ENCODE measurements at regions not wholly inside any gene's neighbourhood (a gene's known extent, or its start where the extent isn't known, plus 50 kb on each side); places are given as distances from the start of the nearest gene placed in this dataset.
"Not testable (repeated sequence)": the region's sequence is repeated elsewhere in the genome, so short reads cannot be mapped to it uniquely, and the experiment has no call there.

- DNase-seq (ENCODE audit: low read depth), result no peak
Observed at GRCh38 chr2:138390316-138390945, 111.1 kb upstream of the SPOPL start.

GRCh38 chr2:138391946-138392345 lies 109.6 kb upstream of the SPOPL start:
- no peak for DNase-seq (ENCODE audit: low read depth)

- no peak for DNase-seq (ENCODE audit: low read depth)
Observed at GRCh38 chr2:138395565-138396306, 105.8 kb upstream of the SPOPL start.

DNA sequence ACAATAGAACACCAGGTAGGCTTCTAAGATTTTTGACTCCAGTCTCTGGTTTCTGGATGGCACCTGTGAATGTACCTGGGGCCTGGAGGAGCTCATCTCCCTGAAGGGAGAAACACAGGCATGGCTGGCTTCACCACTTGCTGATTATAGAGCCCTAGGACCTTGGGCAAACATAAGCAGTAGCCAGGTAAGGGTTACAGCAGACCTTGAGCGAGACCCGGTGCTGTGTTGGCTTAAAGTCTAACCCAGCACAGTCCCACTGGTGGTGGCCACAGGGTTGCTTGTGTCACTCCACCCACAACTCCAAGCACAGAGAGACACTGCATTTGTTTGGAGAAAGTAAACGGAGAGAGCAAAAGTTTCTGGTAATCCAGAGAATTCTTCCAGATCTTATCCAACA lies 104.7 kb upstream of the SPOPL start:
- no peak for DNase-seq (ENCODE audit: low read depth)

DNA sequence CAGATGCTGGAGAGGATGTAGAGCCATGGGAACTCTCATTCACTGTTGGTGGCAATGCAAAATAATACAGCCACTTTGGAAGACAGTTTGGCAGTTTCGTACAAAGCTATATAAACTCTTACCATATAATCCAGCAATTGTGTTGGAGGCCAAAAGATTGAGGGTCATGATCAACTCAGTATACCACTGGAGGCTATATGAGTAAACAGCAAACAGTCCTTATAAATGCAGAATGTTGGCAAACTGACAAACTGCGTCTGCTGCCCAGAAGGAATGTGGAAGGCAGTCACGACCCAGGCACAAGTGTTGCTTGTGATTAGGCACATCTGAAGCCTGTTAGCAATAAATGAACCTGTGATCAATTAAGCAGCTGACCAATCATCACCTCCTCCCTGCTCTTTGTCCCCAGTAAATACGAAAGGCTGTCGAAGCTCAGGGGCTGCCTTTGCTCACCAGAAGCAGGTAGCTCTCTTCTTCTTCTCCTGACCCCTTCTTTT lies 98.1 kb upstream of the SPOPL start:
- no peak for DNase-seq (ENCODE audit: low read depth)

DNA sequence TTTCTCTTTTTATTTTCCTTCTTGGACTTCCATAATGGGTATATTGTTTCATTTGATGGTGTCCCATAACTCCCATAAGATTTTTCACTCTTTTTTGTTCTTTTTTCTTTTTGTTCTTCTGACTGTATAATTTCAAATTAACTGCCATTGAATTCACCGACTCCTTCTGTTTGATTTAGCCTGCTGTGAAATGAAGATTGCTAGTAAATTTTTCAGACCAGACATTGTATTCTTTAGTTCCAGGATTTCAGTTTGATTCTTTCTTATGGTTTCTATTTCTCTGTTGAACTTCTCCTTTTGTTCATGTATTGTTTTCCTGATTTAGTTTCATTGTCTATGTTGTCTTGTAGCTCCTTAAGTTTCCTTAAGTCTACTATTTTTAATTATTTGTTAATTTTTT lies 87.6 kb upstream of the SPOPL start:
- DNase-seq (ENCODE audit: low read depth), result no peak

DNA sequence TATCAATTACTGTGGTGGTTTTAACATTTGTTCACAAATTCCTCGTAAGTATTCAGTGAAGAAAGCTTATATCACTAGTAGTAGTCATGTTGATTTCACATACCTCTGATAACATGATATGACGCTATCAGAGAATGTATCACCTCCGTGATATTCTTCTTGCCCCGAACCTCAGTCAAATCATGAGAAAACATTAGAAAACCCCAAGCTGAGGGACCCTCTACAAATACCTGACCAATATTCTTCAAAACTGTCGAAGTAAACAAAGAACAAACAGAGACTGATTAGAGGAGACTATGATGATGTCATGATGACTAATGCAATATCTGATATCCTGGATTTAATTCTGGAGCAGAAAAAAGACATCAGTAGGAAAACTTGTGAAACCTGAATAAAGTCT lies 85.6 kb upstream of the SPOPL start:
- DNase-seq (ENCODE audit: low read depth), result no peak

GRCh38 chr2:138418453-138418852 lies 83.1 kb upstream of the SPOPL start:
- no peak for DNase-seq (ENCODE audit: low read depth)

GRCh38 chr2:138421315-138421970 lies 80.1 kb upstream of the SPOPL start:
- DNase-seq (ENCODE audit: low read depth), result no peak

DNA sequence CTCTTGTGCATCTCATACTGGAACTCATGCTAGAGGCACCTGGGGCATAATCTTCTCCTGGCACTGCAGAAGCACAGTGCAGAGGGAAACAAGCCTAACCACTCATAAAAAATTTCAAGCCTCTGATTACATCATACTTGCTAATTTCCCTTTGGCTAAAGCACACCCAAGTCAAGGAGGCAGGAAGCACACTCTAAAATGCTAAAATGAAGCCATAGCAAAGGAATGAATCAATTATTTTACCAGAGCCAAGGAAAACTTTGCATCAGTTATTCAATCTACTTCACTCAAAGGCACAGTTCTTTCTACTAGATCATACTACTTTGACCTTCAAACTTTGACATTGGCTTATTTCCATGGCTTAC lies 79.6 kb upstream of the SPOPL start:
- DNase-seq (ENCODE audit: low read depth), result no peak

DNA sequence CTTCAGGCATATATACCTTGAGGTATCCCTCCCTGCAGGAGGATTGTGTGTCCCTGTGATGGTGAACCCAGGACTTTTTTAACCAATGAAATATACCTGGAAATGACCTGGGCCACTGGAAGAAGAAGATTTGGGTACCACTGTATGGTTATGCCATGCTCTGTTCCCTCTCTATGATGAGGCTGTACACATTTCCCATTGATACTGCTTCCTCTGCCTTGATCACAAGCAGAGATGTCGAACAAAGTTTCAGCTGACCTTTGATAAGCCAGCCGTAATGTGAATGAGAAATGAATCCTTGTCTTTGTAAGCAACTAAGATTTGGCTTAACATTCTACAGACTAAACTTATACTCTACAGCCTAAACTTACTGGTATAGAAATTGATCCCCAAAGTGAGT lies 78.4 kb upstream of the SPOPL start:
- DNase-seq (ENCODE audit: low read depth), result no peak

- DNase-seq (ENCODE audit: low read depth), result no peak
Observed at GRCh38 chr2:138423745-138424144, 77.8 kb upstream of the SPOPL start.

GRCh38 chr2:138424436-138425140 lies 77.0 kb upstream of the SPOPL start:
- no peak for DNase-seq (ENCODE audit: low read depth)

- not testable (repeated sequence) for DNase-seq (ENCODE audit: low read depth)
Observed at GRCh38 chr2:138426116-138426515, 75.5 kb upstream of the SPOPL start.

DNA sequence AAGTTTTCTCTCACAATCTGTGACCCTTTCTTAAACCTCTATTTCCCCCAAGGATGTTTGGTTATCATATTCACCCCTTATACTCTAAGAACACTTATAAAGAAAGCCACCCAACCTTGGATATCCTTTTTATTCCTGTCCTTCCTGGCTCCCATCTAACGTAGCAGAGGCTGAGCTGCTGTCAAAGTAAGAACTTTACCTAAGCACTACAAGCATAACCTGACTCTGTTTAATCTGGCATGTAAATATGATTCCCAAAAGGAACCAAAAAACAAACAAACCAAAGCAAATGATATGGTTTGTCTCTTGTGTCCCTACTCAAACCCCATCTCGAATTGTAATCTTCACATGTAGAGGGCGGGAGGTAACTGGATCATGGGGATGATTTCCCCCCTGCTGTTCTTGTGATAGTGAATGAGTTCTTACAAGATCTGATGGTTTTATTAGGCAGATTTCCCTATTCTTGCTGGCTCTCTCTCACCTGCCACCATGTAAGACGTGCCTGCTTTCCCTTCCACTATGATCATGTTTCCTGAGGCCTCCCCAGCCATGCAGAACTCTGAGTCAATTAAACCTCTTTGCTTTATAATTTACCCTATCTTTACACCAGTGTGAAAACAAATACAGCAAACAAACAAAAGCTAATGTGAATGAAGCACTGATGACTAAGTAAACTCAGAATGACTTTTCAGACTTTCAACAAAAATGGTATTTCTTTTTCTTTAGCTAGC lies 72.7 kb upstream of the SPOPL start:
- no peak for DNase-seq (ENCODE audit: low read depth)

- DNase-seq (ENCODE audit: low read depth), result no peak
Observed at GRCh38 chr2:138430181-138430580, 71.4 kb upstream of the SPOPL start.

DNA sequence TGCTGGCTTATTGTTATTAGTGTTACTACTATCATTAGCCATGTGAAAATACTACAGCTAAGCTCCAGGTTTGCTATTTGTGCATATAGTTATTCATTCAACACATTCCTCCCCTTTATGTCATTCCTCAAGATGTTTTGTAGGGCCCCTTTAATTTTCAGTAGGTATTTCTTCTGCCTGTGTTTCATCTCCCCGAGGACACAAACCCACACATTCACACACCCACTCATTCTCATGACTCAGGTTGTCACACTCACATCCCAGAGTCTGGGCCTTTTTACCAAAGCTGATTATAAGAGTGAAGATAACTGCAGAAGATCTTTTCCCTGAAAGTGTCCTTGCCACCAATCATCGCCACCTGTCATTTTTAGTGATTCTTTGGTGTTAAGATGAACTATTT lies 68.6 kb upstream of the SPOPL start:
- no peak for DNase-seq (ENCODE audit: low read depth)

DNA sequence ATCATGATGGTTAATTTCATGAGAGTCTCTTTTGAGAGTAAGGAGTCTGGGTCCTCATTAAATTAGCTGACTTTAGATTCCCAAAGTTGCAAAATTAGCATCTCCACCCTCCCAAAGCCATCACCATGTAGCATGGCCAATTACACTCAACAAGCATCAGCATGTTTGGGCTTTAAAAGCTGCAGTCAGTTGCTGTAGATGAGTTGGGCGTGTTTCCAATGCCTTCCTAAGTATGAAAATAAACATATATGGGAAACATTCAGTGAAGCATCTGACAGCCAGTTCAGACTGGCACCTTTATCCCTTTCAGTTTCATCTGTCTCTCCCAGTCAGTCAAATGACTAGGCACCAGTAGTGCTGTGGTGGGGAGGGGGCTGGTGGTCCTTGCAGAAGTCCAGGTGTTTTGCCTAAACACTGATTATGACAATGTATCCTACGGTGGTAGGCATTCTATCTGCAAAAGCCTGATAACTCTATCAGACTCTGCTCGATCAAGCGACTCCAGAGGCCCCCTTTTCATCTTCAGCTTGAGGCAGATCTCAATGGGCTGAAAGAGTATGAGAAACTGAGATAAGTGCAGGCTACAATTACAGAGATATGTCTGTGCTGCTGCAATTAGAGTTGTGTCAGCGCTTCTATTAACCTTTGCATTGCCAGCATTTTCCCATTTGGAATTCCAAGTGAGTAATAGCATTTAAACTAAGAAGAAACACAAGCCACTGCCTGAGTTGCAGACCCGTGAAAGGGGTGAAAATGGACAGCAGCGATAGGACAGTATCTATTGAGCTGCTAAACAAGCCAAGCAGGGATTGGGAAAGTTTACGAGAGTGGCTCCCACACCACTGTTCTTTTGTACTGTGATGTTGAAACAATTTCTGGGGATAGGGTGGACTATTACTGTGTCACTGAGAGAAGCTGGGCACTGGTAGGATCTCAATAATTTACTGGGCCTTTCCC lies 67.3 kb upstream of the SPOPL start:
- peak; percentile 15 for DNase-seq (ENCODE audit: low read depth)

DNA sequence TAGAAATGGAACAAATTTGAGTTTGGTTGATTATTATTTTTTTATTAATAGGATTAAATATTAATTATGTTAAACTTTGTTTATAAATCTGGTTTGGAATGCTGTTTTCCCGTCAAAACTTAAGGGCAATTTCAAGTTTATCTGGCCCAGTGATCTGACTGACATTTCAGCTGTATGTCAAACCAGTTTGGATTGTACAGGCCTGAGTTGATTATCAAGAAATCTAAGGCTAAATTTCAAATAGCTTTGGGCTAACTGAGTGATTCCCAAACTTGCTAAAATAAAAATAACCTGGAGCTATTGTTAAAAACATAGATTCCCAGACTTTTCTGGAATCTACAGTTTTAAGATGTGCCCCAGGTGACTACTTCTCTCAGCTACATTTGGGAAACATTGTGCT lies 65.9 kb upstream of the SPOPL start:
- no peak for DNase-seq (ENCODE audit: low read depth)

DNA sequence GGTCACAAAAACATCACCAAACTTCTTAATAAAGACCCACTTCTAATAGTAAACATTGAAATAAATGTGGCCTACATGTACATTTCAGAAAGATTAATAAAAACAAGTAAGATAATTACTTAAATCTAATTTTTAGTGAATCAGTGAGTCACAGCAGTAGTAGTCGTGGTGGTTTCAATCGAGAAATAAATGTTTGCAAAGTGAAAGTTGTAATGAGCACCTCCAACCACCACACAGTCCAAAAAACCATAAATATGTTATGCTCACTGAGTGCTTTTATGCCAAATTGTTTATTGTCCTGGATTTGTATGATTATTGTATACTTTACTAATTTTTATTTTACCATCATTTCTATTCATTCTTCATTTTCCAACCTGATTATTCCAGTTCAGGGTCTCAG lies 61.8 kb upstream of the SPOPL start:
- no peak for DNase-seq (ENCODE audit: low read depth)

DNA sequence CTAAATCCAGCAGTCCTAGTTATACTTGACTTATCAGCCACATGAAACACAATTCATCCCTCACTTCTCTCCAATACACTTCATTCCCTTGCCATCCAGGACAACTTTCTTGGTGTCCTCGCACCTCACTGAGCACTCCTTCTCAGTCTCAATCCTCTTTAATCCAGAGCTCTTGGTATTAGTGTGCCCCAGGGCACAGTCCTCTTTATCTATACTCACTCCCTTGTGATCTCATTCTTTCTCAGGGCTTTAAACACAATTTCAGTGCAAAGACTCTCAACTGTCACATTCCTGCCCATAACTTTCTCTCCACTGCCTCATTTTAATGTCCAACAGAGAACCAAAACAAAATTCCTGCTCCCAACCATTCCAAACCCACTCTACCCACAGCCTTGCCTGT lies 60.8 kb upstream of the SPOPL start:
- DNase-seq (ENCODE audit: low read depth), result no peak
